Fibroblast of villous mesenchyme (primary cell): ENCODE measurements at regions not wholly inside any gene's neighbourhood (a gene's known extent, or its start where the extent isn't known, plus 50 kb on each side); places are given as distances from the start of the nearest gene placed in this dataset.

Experiments used
- DNase-seq: peaks from one replicate; pipeline ENCODE4 v3.0.0-alpha.2; 2010; ENCODE audit warnings: low read depth
- H3K4me3 ChIP-seq: 2 replicates; pipeline ENCODE4 v1.5.1; 2011; ENCODE audit warnings: low read depth, mild to moderate bottlenecking, low read length
- CTCF ChIP-seq: IDR thresholded peaks from 2 replicates; pipeline ENCODE4 v1.5.1; 2012; ENCODE audit warnings: low read depth, mild to moderate bottlenecking, low read length; ENCODE audit not compliant: insufficient read depth

- no peak for TF ChIP-seq CTCF
- no peak for DNase-seq
- H3K4me3 ChIP-seq: no peak overlapping the region
Measured at GRCh38 chr5:27336817-27337216, 298.4 kb upstream of the CDH9 start.

GRCh38 chr5:27328480-27328879, 290.1 kb upstream of the CDH9 start:
- peak; percentile 44 for DNase-seq
- no peak overlapping the region for H3K4me3 ChIP-seq
- TF ChIP-seq CTCF: no peak

- no peak overlapping the region for H3K4me3 ChIP-seq
- peak; percentile 23 for DNase-seq
- TF ChIP-seq CTCF: no peak
Measured at GRCh38 chr5:27325513-27325912, 287.1 kb upstream of the CDH9 start.

- H3K4me3 ChIP-seq: no peak overlapping the region
- DNase-seq: no peak
- TF ChIP-seq CTCF: no peak
Measured at GRCh38 chr5:27318701-27319100, 280.3 kb upstream of the CDH9 start.

DNA sequence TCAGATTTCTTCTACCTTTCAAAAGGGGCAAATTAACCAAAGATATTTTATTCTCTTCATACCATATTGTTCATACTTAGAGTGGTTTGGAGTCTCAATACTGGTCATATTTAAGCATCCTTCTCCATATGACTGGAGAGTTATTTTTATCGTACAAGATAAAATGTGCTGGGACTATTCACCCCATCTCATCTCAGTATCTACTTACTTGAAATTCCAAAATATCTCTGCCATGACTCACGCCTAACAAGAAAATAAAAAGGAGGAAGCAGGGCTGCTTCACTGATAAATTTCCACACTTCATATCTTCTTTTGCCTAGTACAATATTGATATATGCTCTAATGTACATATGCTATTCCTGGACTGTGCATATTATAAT, 277.9 kb upstream of the CDH9 start:
- peak; percentile 61 for DNase-seq
- no peak overlapping the region for H3K4me3 ChIP-seq
- TF ChIP-seq CTCF: no peak

DNA sequence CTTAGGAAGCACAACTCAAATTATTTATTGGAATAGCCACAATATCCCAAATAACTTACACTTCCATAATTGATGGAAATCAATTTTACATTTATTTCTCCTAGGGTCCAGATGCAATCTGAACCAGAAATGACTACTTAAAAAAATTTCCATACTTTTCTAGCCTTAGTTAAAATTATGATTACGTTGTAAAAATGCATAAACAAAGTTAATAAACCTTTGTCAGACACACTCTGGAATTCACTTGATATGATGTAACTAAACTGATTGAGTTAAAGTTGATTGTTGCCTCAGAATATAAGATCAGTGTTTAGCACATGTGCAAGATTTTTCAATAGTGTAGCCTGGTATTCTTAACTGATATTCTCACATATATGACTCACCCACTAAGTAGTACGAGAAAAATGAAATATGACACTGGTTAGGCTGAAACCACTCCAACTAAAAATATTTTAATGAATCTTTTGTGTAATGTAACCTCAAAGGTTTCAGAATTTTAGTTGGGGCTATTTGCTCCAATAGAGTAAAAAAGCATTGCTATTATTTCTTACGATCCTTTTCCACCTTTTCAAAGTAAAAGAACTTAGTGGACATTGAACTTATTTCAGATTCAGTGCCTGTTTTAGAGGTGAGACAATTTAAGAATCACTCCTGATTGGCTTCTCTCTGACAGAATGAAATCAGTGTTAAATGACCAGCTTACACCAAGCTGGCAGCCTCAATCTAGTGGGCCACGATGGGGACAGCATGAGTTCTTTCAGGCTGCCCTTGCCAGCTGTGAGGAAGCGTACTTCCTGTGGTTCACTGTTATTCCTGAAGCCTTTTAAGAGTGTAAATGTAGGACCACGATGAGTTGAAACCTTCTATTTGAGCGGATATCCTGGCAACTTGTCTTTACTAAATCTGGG, 277.2 kb upstream of the CDH9 start:
- DNase-seq: peak; percentile 54
- no peak for TF ChIP-seq CTCF
- H3K4me3 ChIP-seq: no peak overlapping the region
